K562 (cell line): ENCODE measurements at regions not wholly inside any gene's neighbourhood (a gene's known extent, or its start where the extent isn't known, plus 50 kb on each side); places are given as distances from the start of the nearest gene placed in this dataset.

Experiments
- ATAC-seq: fragments of 200-7000 bp; cut with Tn5 transposase; 3 replicates; pipeline ENCODE4 v1.9.1; 2020; ENCODE audit warnings: moderate library complexity
- BruUV-seq: library from RNA; stranded (reverse); fragments of 400-500 nt; replicated peaks from 2 replicates; lab custom pipeline; 2021; lab: Mats Ljungman, UMichigan
- CTCF ChIA-PET: fragments of 300-600 bp; formaldehyde crosslinking; extraction: SDS; loops from one replicate; lab custom pipeline; 2021; ENCODE audit warnings: low intra/inter-chr PET ratio; lab: Yijun Ruan, JAX
- POLR2A ChIA-PET: fragments of 300-600, 350-650 bp; sonication (Branson Sonifier 250); formaldehyde crosslinking; extraction: SDS; loops from one replicate; lab custom pipeline; 2021; ENCODE audit warnings: antibody characterized with exemption, inconsistent platforms; lab: Yijun Ruan, JAX
- DNase-seq, 4 experiments: peaks; one replicate each; pipeline versions ENCODE4 v3.0.0 to v3.0.0-alpha.2; 2011 to 2018; ENCODE audit warnings: low spot score in 3 of 4, mixed read lengths in 3 of 4; ENCODE audit errors: extremely low read depth in 1 of 4
- FAIRE-seq: peaks from 2 replicates; lab custom pipeline; 2011; peaks lifted over from hg19 to GRCh38; lab: Jason Lieb, UNC
- H2AFZ ChIP-seq: 2 replicates; pipeline ENCODE4 v1.6.0; 2011; ENCODE audit warnings: low read depth, low read length, control low read depth, inconsistent platforms
- H3K27ac ChIP-seq: fragments of 200-600 bp; 3 replicates; pipeline ENCODE4 v1.8.0; 2011; ENCODE audit warnings: low read depth, mild to moderate bottlenecking, control low read depth, inconsistent platforms, low read length, moderate library complexity, mixed read lengths; ENCODE audit errors: extremely low read depth
- H3K27me3 ChIP-seq, 2 experiments: fragments of 300-600 bp in 1 of 2; 2 replicates in 1 of 2; 3 replicates in 1 of 2; pipeline versions ENCODE4 v1.6.0 to v1.8.0; 2011; ENCODE audit warnings: inconsistent platforms in 2 of 2, low read length in 2 of 2, mild to moderate bottlenecking in 1 of 2, mixed read lengths in 1 of 2, moderate library complexity in 1 of 2; ENCODE audit not compliant: control insufficient read depth in 2 of 2, insufficient read depth in 2 of 2
- H3K36me3 ChIP-seq: fragments of 300-600 bp; 3 replicates; pipeline ENCODE4 v1.8.0; 2011; ENCODE audit warnings: mild to moderate bottlenecking, low read length, inconsistent platforms; ENCODE audit not compliant: control insufficient read depth, insufficient read depth
- H3K4me1 ChIP-seq, 2 experiments: fragments of 200-600 bp in 1 of 2; replicated peaks in 1 of 2; 2 replicates in 1 of 2; 3 replicates in 1 of 2; pipeline versions ENCODE4 v1.5.1 to v1.8.0; 2011; ENCODE audit warnings: inconsistent platforms in 2 of 2, low read length in 2 of 2, mild to moderate bottlenecking in 1 of 2, mixed read lengths in 1 of 2, moderate library complexity in 1 of 2; ENCODE audit not compliant: control insufficient read depth in 2 of 2, insufficient read depth in 2 of 2
- H3K4me2 ChIP-seq: 2 replicates; pipeline ENCODE4 v1.6.1; 2011; ENCODE audit warnings: low read length, control low read depth, inconsistent platforms, mixed read lengths; ENCODE audit not compliant: insufficient read depth
- H3K4me3 ChIP-seq: fragments of 200-600 bp; sonication (generic), shearing (Covaris generic); 2 replicates; pipeline ENCODE4 v1.5.1; 2016; ENCODE audit warnings: control low read depth, inconsistent platforms
- H3K79me2 ChIP-seq: fragments of 200-600 bp; 3 replicates; pipeline ENCODE4 v1.8.0; 2011; ENCODE audit warnings: low read length, inconsistent platforms; ENCODE audit not compliant: control insufficient read depth, insufficient read depth
- H3K9ac ChIP-seq, 2 experiments: 2 replicates each; pipeline versions ENCODE4 v1.6.0 to v1.6.1; 2011; ENCODE audit warnings: low read depth in 2 of 2, low read length in 2 of 2, control low read depth in 1 of 2, inconsistent platforms in 1 of 2, mild to moderate bottlenecking in 1 of 2, mixed read lengths in 1 of 2; ENCODE audit not compliant: insufficient read depth in 1 of 2
- H3K9me1 ChIP-seq: one replicate; pipeline ENCODE4 v1.6.0; 2011; ENCODE audit warnings: inconsistent platforms, mild to moderate bottlenecking, low read length, moderate library complexity; ENCODE audit not compliant: control insufficient read depth, insufficient read depth
- H3K9me3 ChIP-seq: replicated peaks from 2 replicates; pipeline ENCODE4 v1.5.1; 2011; ENCODE audit warnings: low read depth, low read length, inconsistent platforms; ENCODE audit not compliant: control insufficient read depth, insufficient read depth
- H4K20me1 ChIP-seq: replicated peaks from 2 replicates; pipeline ENCODE4 v1.6.1; 2011; ENCODE audit warnings: low read length, inconsistent platforms, mixed read lengths; ENCODE audit not compliant: control insufficient read depth, insufficient read depth
- CBFA2T3 ChIP-seq: fragments of 450-650 bp; IDR thresholded peaks from 2 replicates; pipeline ENCODE4 v1.6.1; 2017
- GABPB2 ChIP-seq: fragments of 250-450 bp; sonication (Bioruptor Pico); conservative IDR thresholded peaks from 2 replicates; pipeline ENCODE4 v1.5.1; 2021; ENCODE audit warnings: mild to moderate bottlenecking
- RFX1 ChIP-seq: fragments of 450-650 bp; IDR thresholded peaks from 2 replicates; pipeline ENCODE4 v1.6.1; 2016; ENCODE audit warnings: mild to moderate bottlenecking, moderate library complexity
- WGBS: fragments of 100-300 bp; shearing (Covaris generic); methylation state at CpG from one replicate; pipeline ENCODE4 v1.1.6; 2016; ENCODE audit warnings: low coverage, mixed read lengths; ENCODE audit not compliant: insufficient coverage; ENCODE audit errors: missing lambda C conversion rate; 5-methylcytosine and 5-hydroxymethylcytosine counted together
- in situ Hi-C: fragments of 300-500 bp; cut with MboI; formaldehyde crosslinking; loops from 4 replicates; pipeline ENCODE4 v1.15.0; 2018; ENCODE audit warnings: inconsistent platforms, mixed read lengths
- intact Hi-C: fragments of 100-400 bp; cut with micrococcal nuclease; formaldehyde crosslinking; loops from 2 replicates; pipeline ENCODE4 v1.14.2; 2022
- TF ChIP-seq, protein P1 (sequence below): fragments of 200-400 bp; formaldehyde crosslinking; IDR thresholded peaks from 2 replicates; pipeline ENCODE4 v1.6.1; 2017; ENCODE audit warnings: mild to moderate bottlenecking, low read depth, low read length, moderate library complexity

- H3K36me3 ChIP-seq = no peaks in the 10 kb centered on the region
- peaks cover 2 to 27% of the 10 kb centered on the region in 2 experiments; a peak in 3 of 5 replicates for H3K27me3 ChIP-seq
- H3K4me3 ChIP-seq = no peak overlapping the region
- BruUV-seq = no TSS peak
- 0% methylated on average over 10 of the region's 10 CpGs for WGBS
- no peaks in the 10 kb centered on the region for H3K4me1 ChIP-seq
- FAIRE-seq = no peak
- H3K27ac ChIP-seq = no peak overlapping the region
- no peak for ATAC-seq
- in situ Hi-C loops (no loop called here), intact Hi-C loops (no loop called here)
- ChIA-PET CTCF (no interaction called here), POLR2A (interaction anchor here (0.6 kb wide), 1 partner anchor 33 kb away, joined by 3 read pairs; no protein-coding TSS in a partner anchor)
- no peak overlapping the region for H3K4me2 ChIP-seq
- no peak overlapping the region for H2AFZ ChIP-seq
- no peaks in the 10 kb centered on the region for H3K9me3 ChIP-seq
- DNase-seq = no peak
- no peaks in the 10 kb centered on the region for H3K9me1 ChIP-seq
- TF ChIP-seq, protein P1, sequence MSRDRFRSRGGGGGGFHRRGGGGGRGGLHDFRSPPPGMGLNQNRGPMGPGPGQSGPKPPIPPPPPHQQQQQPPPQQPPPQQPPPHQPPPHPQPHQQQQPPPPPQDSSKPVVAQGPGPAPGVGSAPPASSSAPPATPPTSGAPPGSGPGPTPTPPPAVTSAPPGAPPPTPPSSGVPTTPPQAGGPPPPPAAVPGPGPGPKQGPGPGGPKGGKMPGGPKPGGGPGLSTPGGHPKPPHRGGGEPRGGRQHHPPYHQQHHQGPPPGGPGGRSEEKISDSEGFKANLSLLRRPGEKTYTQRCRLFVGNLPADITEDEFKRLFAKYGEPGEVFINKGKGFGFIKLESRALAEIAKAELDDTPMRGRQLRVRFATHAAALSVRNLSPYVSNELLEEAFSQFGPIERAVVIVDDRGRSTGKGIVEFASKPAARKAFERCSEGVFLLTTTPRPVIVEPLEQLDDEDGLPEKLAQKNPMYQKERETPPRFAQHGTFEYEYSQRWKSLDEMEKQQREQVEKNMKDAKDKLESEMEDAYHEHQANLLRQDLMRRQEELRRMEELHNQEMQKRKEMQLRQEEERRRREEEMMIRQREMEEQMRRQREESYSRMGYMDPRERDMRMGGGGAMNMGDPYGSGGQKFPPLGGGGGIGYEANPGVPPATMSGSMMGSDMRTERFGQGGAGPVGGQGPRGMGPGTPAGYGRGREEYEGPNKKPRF = no peak
- TF ChIP-seq GABPB2 (CRISPR knock-in tag) = no peak
- no peak for TF ChIP-seq CBFA2T3
- no peak for TF ChIP-seq RFX1
- H3K79me2 ChIP-seq = no peaks in the 10 kb centered on the region
- no peak overlapping the region for H3K9ac ChIP-seq
- H4K20me1 ChIP-seq = peaks cover 12% of the 10 kb centered on the region; the same call in 1 of the 2 replicates
These were observed 399.4 kb downstream of the PTPRU start for GRCh38 chr1:29635501-29636263.
